Mesendoderm (in vitro differentiated cells): ENCODE measurements at regions not wholly inside any gene's neighbourhood (a gene's known extent, or its start where the extent isn't known, plus 50 kb on each side); places are given as distances from the start of the nearest gene placed in this dataset.

Experiments
- DNase-seq: peaks from one replicate; pipeline ENCODE4 v3.0.0; 2013
- H2AK5ac ChIP-seq: 2 replicates; pipeline ENCODE4 v1.6.1; 2013; ENCODE audit warnings: low read length, inconsistent platforms
- H2BK120ac ChIP-seq: 2 replicates; pipeline ENCODE4 v1.6.1; 2013; ENCODE audit warnings: low read depth, mild to moderate bottlenecking, low read length, moderate library complexity, mixed read lengths
- H2BK15ac ChIP-seq: replicated peaks from 2 replicates; pipeline ENCODE4 v1.6.1; 2013; ENCODE audit warnings: low read depth, mild to moderate bottlenecking, moderate library complexity
- H2BK5ac ChIP-seq: 2 replicates; pipeline ENCODE4 v1.6.1; 2013; ENCODE audit warnings: low read length, inconsistent platforms
- H3K18ac ChIP-seq: 2 replicates; pipeline ENCODE4 v1.6.1; 2013; ENCODE audit warnings: mild to moderate bottlenecking, low read length, mixed read lengths
- H3K23ac ChIP-seq: one replicate; pipeline ENCODE4 v1.6.1; 2013; ENCODE audit warnings: low read length
- H3K27ac ChIP-seq: 2 replicates; pipeline ENCODE4 v1.5.1; 2013; ENCODE audit warnings: low read depth, mild to moderate bottlenecking, inconsistent platforms, low read length, moderate library complexity
- H3K27me3 ChIP-seq: 2 replicates; pipeline ENCODE4 v1.6.1; 2013; ENCODE audit warnings: low read length, control low read depth, mild to moderate bottlenecking, inconsistent platforms; ENCODE audit not compliant: insufficient read depth, poor library complexity
- H3K36me3 ChIP-seq: 2 replicates; pipeline ENCODE4 v1.6.1; 2013; ENCODE audit warnings: low read length, inconsistent platforms; ENCODE audit not compliant: control insufficient read depth, insufficient read depth
- H3K4ac ChIP-seq: one replicate; pipeline ENCODE4 v1.6.1; 2013; ENCODE audit warnings: low read depth, mild to moderate bottlenecking, low read length, moderate library complexity
- H3K4me1 ChIP-seq: 2 replicates; pipeline ENCODE4 v1.6.1; 2013; ENCODE audit warnings: low read depth, low read length, inconsistent platforms; ENCODE audit not compliant: control insufficient read depth
- H3K4me2 ChIP-seq: 2 replicates; pipeline ENCODE4 v1.6.1; 2013; ENCODE audit warnings: low read length
- H3K4me3 ChIP-seq: 2 replicates; pipeline ENCODE4 v1.5.1; 2013; ENCODE audit warnings: mild to moderate bottlenecking, low read length
- H3K56ac ChIP-seq: one replicate; pipeline ENCODE4 v1.6.1; 2013; ENCODE audit warnings: low read length
- H3K79me1 ChIP-seq: 2 replicates; pipeline ENCODE4 v1.6.1; 2013; ENCODE audit warnings: low read length, inconsistent platforms
- H3K79me2 ChIP-seq: 2 replicates; pipeline ENCODE4 v1.6.1; 2013; ENCODE audit warnings: mild to moderate bottlenecking, low read length; ENCODE audit not compliant: control insufficient read depth, insufficient read depth
- H3K9ac ChIP-seq: 2 replicates; pipeline ENCODE4 v1.6.1; 2013; ENCODE audit warnings: low read length, inconsistent platforms
- H4K5ac ChIP-seq: one replicate; pipeline ENCODE4 v1.6.1; 2013; ENCODE audit warnings: low read length
- H4K8ac ChIP-seq: one replicate; pipeline ENCODE4 v1.6.1; 2013; ENCODE audit warnings: low read depth, mild to moderate bottlenecking, control low read depth, low read length, moderate library complexity
- WGBS: extraction: QIAGEN DNeasy Blood & Tissue Kit; methylation state at CpG from one replicate; pipeline ENCODE4 v1.1.7; 2013; ENCODE audit warnings: low lambda C conversion rate, missing lambda C conversion rate; ENCODE audit not compliant: insufficient coverage; ENCODE audit errors: extremely low coverage; 5-methylcytosine and 5-hydroxymethylcytosine counted together

- no peak overlapping the region for H2BK5ac ChIP-seq
- no peak overlapping the region for H3K9ac ChIP-seq
- no peak overlapping the region for H3K18ac ChIP-seq
- no peak overlapping the region for H3K27ac ChIP-seq
- no peaks in the 10 kb centered on the region for H3K36me3 ChIP-seq
- no peaks in the 10 kb centered on the region for H3K79me2 ChIP-seq
- H2BK15ac ChIP-seq, result no peak overlapping the region
- DNase-seq, result no peak
- no peak overlapping the region for H2AK5ac ChIP-seq
- no peak overlapping the region for H3K4me2 ChIP-seq
- no peaks in the 10 kb centered on the region for H3K79me1 ChIP-seq
- no peak overlapping the region for H3K4ac ChIP-seq
- no peaks in the 10 kb centered on the region for H3K4me1 ChIP-seq
- no peak overlapping the region for H4K5ac ChIP-seq
- no peak overlapping the region for H3K4me3 ChIP-seq
- WGBS, result no CpG with 5 or more reads among the region's 2 CpGs
- no peak overlapping the region for H4K8ac ChIP-seq
- H3K56ac ChIP-seq, result no peak overlapping the region
- no peak overlapping the region for H2BK120ac ChIP-seq
- no peak overlapping the region for H3K23ac ChIP-seq
- H3K27me3 ChIP-seq, result no peaks in the 10 kb centered on the region
These were observed 353.6 kb upstream of the USP24 start for GRCh38 chr1:55568732-55569131.

DNA sequence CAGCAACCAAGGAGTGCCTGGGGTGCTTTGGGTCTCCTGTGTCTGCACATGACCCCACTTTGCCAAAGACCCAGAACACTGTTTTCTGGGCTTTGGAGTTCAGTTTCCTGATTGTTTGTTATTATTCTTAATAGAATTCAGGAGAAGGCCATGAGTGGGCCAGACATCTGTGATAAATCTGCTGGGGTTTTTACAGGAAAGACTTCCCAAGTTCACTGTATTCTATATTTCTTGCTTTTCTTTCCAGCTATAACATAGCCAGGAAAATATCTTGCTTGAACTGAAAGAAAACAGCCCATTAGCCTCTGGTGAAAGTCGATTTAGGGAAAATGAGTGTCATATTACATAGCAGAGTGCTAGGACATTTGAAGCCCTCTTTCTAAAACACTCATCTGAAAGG, 345.1 kb upstream of the USP24 start:
- Histone ChIP-seq H3K79me1 (no peaks in the 10 kb centered on the region), H3K27me3 (no peaks in the 10 kb centered on the region), H3K4me3 (no peak overlapping the region), H2BK15ac (no peak overlapping the region), H3K36me3 (no peaks in the 10 kb centered on the region), H4K8ac (no peak overlapping the region), H3K27ac (no peak overlapping the region), H3K79me2 (no peaks in the 10 kb centered on the region), H3K18ac (no peak overlapping the region), H3K4me1 (no peaks in the 10 kb centered on the region), H3K4me2 (no peak overlapping the region), H3K56ac (no peak overlapping the region), H3K9ac (no peak overlapping the region), H2BK120ac (no peak overlapping the region), H2BK5ac (no peak overlapping the region), H3K23ac (no peak overlapping the region), H4K5ac (no peak overlapping the region), H3K4ac (no peak overlapping the region), H2AK5ac (no peak overlapping the region)
- no CpG with 5 or more reads among the region's 1 CpG for WGBS
- no peak for DNase-seq

GRCh38 chr1:55559842-55560241, 344.7 kb upstream of the USP24 start:
- no peaks in the 10 kb centered on the region for H3K27me3 ChIP-seq
- H3K56ac ChIP-seq, result no peak overlapping the region
- H3K4me3 ChIP-seq, result no peak overlapping the region
- no peak overlapping the region for H4K8ac ChIP-seq
- H2BK120ac ChIP-seq, result no peak overlapping the region
- no peak for DNase-seq
- no peak overlapping the region for H4K5ac ChIP-seq
- no peaks in the 10 kb centered on the region for H3K79me2 ChIP-seq
- no peak overlapping the region for H3K23ac ChIP-seq
- no peak overlapping the region for H3K18ac ChIP-seq
- no peak overlapping the region for H2AK5ac ChIP-seq
- no peaks in the 10 kb centered on the region for H3K36me3 ChIP-seq
- H3K79me1 ChIP-seq, result no peaks in the 10 kb centered on the region
- H3K4ac ChIP-seq, result no peak overlapping the region
- H3K9ac ChIP-seq, result no peak overlapping the region
- H2BK15ac ChIP-seq, result no peak overlapping the region
- no CpG with 5 or more reads among the region's 6 CpGs for WGBS
- H3K4me1 ChIP-seq, result no peaks in the 10 kb centered on the region
- no peak overlapping the region for H3K4me2 ChIP-seq
- no peak overlapping the region for H3K27ac ChIP-seq
- no peak overlapping the region for H2BK5ac ChIP-seq

DNA sequence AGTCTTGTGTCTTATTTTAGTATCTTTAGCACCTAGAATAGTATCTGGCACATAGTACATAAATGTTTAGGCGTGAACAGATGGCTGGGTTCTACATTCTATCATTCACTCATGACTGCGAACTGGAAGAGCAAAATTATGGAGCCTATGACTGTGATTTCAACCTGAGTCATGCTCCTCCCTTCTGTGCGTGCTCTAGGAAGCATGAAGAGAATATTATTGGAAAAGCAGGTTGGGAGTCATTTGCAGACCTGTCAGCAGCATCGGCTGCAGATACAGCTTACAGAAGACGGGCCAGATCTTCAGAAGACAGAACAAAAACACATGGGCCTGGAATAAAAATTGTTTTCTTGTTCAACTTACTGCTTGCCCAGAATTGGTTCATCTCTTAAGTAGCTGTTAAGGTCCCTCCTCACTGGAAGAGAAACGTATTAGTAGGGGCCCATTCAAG, 344.0 kb upstream of the USP24 start:
- no CpG with 5 or more reads among the region's 6 CpGs for WGBS
- H3K4ac ChIP-seq, result no peak overlapping the region
- no peak for DNase-seq
- no peak overlapping the region for H4K5ac ChIP-seq
- H3K56ac ChIP-seq, result no peak overlapping the region
- H3K18ac ChIP-seq, result no peak overlapping the region
- H3K79me2 ChIP-seq, result no peaks in the 10 kb centered on the region
- no peaks in the 10 kb centered on the region for H3K27me3 ChIP-seq
- H2BK15ac ChIP-seq, result no peak overlapping the region
- H3K4me1 ChIP-seq, result no peaks in the 10 kb centered on the region
- no peak overlapping the region for H3K4me3 ChIP-seq
- no peak overlapping the region for H2BK120ac ChIP-seq
- H3K79me1 ChIP-seq, result no peaks in the 10 kb centered on the region
- no peak overlapping the region for H2AK5ac ChIP-seq
- no peak overlapping the region for H2BK5ac ChIP-seq
- no peak overlapping the region for H3K27ac ChIP-seq
- H4K8ac ChIP-seq, result no peak overlapping the region
- H3K36me3 ChIP-seq, result no peaks in the 10 kb centered on the region
- no peak overlapping the region for H3K23ac ChIP-seq
- H3K4me2 ChIP-seq, result no peak overlapping the region
- H3K9ac ChIP-seq, result no peak overlapping the region

DNA sequence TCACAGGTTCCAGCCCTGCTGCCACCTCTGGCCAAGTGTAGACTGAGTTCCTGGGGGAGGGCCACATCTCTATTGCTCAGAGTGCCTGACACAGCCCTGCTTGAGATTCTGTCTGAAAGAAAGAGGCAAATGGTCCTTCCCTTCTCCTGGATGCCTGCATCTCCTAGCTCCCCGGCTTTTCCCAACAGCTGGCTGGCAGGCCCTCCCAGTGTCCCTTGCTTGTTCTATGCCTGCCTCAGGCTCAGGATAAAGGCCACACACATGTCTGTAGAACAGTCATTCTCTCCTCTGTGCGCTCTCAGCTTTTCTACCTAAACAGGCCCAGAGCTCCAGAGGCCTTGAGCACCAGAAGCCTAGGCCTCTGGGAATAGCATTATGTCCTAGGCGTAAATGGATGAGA, 343.4 kb upstream of the USP24 start:
- no CpG with 5 or more reads among the region's 3 CpGs for WGBS
- H3K27me3 ChIP-seq, result no peaks in the 10 kb centered on the region
- H3K23ac ChIP-seq, result no peak overlapping the region
- H4K5ac ChIP-seq, result no peak overlapping the region
- no peak overlapping the region for H2BK120ac ChIP-seq
- no peak overlapping the region for H3K4me3 ChIP-seq
- no peak overlapping the region for H3K18ac ChIP-seq
- H3K4ac ChIP-seq, result no peak overlapping the region
- no peak overlapping the region for H2BK15ac ChIP-seq
- no peak overlapping the region for H3K4me2 ChIP-seq
- no peak overlapping the region for H4K8ac ChIP-seq
- H3K79me2 ChIP-seq, result no peaks in the 10 kb centered on the region
- no peaks in the 10 kb centered on the region for H3K36me3 ChIP-seq
- no peak overlapping the region for H2AK5ac ChIP-seq
- no peak for DNase-seq
- H3K56ac ChIP-seq, result no peak overlapping the region
- H3K79me1 ChIP-seq, result no peaks in the 10 kb centered on the region
- H3K4me1 ChIP-seq, result no peaks in the 10 kb centered on the region
- no peak overlapping the region for H3K27ac ChIP-seq
- no peak overlapping the region for H3K9ac ChIP-seq
- H2BK5ac ChIP-seq, result no peak overlapping the region

- H2BK15ac ChIP-seq, result no peak overlapping the region
- no peak overlapping the region for H3K4me2 ChIP-seq
- H3K36me3 ChIP-seq, result no peaks in the 10 kb centered on the region
- no peak overlapping the region for H3K56ac ChIP-seq
- H3K18ac ChIP-seq, result no peak overlapping the region
- H3K4me1 ChIP-seq, result no peaks in the 10 kb centered on the region
- H3K79me2 ChIP-seq, result no peaks in the 10 kb centered on the region
- no peak overlapping the region for H3K4me3 ChIP-seq
- peak; percentile 80 for DNase-seq
- H2AK5ac ChIP-seq, result no peak overlapping the region
- H4K5ac ChIP-seq, result no peak overlapping the region
- H4K8ac ChIP-seq, result no peak overlapping the region
- H3K4ac ChIP-seq, result no peak overlapping the region
- no peaks in the 10 kb centered on the region for H3K79me1 ChIP-seq
- H3K27me3 ChIP-seq, result no peaks in the 10 kb centered on the region
- WGBS, result no CpG with 5 or more reads among the region's 10 CpGs
- H3K27ac ChIP-seq, result no peak overlapping the region
- H3K23ac ChIP-seq, result no peak overlapping the region
- H3K9ac ChIP-seq, result no peak overlapping the region
- no peak overlapping the region for H2BK120ac ChIP-seq
- no peak overlapping the region for H2BK5ac ChIP-seq
These were observed 341.0 kb upstream of the USP24 start for GRCh38 chr1:55555956-55556725.
